Stimulated activated naive CD8-positive, alpha-beta T cell treated with anti-CD3 and anti-CD28 coated beads, Interleukin-15, amount 100 ng/mL, for 72 hours (primary cell): ENCODE measurements at regions not wholly inside any gene's neighbourhood (a gene's known extent, or its start where the extent isn't known, plus 50 kb on each side); places are given as distances from the start of the nearest gene placed in this dataset.
A peak's percentile ranks its signal among the peaks of the same experiment; 100 is the strongest.
"Not testable (repeated sequence)": the region's sequence is repeated elsewhere in the genome, so short reads cannot be mapped to it uniquely, and the experiment has no call there.

Experiments
- ATAC-seq: fragments of 150-1000 bp; cut with Tn5 transposase; 2 replicates; pipeline ENCODE4 v1.10.0; 2021; ENCODE audit warnings: mild to moderate bottlenecking, moderate library complexity
- DNase-seq, 2 donors: peaks; one replicate each; pipeline ENCODE4 v3.0.0; 2021 to 2022
- H3K27ac Mint-ChIP-seq, 2 donors: one replicate each; pipeline ENCODE4 v1.8.0; 2022; ENCODE audit warnings: mild to moderate bottlenecking in 2 of 2, mixed read lengths in 2 of 2, moderate library complexity in 2 of 2
- H3K27me3 Mint-ChIP-seq: one replicate; pipeline ENCODE4 v1.8.0; 2022; ENCODE audit warnings: mixed read lengths
- H3K4me1 Mint-ChIP-seq: one replicate; pipeline ENCODE4 v1.8.0; 2022; ENCODE audit warnings: mild to moderate bottlenecking, mixed read lengths
- H3K4me3 Mint-ChIP-seq, 2 donors: one replicate each; pipeline ENCODE4 v1.8.0; 2022; ENCODE audit warnings: mild to moderate bottlenecking in 2 of 2, mixed read lengths in 2 of 2, moderate library complexity in 1 of 2
- H3K9me3 Mint-ChIP-seq, 2 donors: one replicate each; pipeline ENCODE4 v1.8.0; 2022; ENCODE audit warnings: mixed read lengths in 2 of 2

DNA sequence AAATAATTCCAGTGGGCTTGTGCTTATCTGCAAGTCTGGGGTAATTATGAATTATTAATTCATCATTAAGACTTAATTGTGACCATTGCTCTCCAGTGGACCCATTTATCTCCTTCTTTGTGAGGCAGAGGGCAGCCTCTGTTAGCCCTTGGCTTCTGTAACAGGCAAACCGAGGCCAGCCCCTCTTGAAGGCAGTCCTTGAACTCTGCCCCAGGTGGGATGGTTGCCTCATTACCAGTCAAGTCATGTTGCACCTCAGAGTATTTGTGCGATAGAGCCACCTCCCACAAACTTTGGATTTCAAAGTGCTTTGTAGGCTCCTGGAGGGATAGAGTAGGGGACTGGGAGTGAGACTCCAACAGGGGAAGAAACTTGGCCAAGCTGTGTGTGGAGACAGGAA lies 468.0 kb upstream of the ZNG1F start:
- H3K27me3 Mint-ChIP-seq: peaks cover 14% of the 10 kb centered on the region
- H3K9me3 Mint-ChIP-seq, ATAC-seq, DNase-seq, H3K4me3 Mint-ChIP-seq: not testable (repeated sequence)
- H3K4me1 Mint-ChIP-seq: peaks cover 21% of the 10 kb centered on the region
- peak overlapping the region in 1 of 2 donors; percentile 14 for H3K27ac Mint-ChIP-seq

DNA sequence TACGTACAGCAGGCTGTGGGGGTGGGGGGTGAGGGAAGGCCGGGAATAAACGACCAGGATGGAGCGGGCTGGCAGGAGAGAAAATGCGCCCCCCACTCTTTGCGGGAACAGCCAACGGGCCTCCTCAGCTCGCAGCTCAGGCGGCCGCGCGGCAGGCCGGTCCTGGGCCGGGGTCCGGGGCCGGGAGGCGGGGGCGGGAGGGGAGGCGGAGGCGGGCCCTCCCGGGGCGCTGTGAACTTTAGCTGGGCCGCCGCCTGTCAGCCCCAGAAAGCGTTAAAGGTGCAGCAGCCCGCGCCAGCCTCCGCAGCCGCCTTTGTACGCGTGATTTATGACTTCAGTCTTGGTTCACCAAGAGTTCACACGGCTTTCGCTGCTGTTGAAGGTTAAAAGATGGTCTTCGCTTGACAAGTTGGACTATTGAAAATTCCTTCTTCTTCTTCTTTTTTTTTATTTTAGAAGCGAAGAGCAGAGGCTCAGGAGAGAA lies 466.0 kb upstream of the ZNG1F start:
- peaks cover 14% of the 10 kb centered on the region for H3K27me3 Mint-ChIP-seq
- H3K4me3 Mint-ChIP-seq: peak overlapping the region in 1 of 2 donors; percentile 54

DNA sequence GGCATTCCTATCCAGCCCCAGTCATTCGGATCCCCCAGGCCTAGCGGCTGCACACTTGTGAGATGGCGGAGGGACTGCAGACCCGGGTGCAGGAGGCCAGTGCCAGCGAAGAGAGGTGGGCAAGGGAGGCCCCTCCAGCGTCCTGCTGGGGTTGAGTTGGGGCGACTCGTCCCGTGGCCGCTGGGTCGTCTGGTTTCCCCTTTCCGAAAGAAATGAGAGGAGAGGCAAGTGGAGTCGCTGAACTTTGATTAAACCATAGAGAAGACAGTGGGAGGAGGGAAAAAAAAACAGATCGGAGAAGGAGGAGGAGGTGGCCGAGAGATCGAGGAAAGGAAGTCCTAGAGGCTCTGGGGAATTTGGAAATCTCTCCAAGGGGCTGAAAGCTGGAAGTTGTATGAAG lies 465.2 kb upstream of the ZNG1F start:
- Mint-ChIP-seq H3K4me3 (peak overlapping the region in 1 of 2 donors; percentile 81), H3K4me1 (peaks cover 21% of the 10 kb centered on the region), H3K27ac (peak overlapping the region in 1 of 2 donors; percentile 1), H3K27me3 (peaks cover 14% of the 10 kb centered on the region)
- ATAC-seq, DNase-seq, H3K9me3 Mint-ChIP-seq: not testable (repeated sequence)

More for the DNA sequence above, 466.0 kb upstream of the ZNG1F start:
- ATAC-seq, H3K9me3 Mint-ChIP-seq, DNase-seq, H3K27ac Mint-ChIP-seq: not testable (repeated sequence)
- peaks cover 21% of the 10 kb centered on the region for H3K4me1 Mint-ChIP-seq

DNA sequence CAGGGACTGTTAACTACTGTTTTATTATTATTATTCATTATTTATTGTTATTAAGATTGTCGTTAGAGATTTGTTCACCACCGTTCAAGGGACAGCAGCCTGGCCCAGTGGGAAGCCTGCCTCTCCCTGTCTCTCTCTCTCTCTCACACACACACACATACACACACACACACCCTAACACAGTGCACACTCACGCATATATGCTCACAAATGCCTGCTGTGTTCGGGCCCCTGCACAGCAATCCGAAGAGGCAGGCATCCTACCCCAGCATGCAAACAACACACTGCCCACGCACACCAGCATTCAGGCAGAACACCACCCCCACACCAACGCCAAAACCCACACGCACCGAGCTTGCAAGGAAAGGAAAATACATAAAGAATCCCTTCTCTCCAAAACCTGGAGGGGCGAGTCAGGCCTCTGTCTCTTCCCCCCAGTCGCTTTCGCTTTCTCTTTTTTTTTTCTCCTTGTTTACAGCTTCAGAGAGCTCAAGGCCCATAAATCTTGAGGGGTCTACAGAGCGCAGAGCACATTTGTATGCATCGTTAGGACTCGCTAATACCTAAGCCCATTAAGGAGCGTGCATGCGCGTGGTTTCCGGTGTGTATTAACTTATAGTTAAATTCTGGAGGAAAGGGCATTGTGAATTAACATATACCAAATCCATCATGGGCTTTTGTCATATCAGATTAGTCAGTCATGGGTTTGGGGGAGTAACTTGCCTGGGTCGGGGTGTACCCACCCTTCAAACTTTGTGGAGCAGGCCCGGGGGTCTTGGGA lies 464.6 kb upstream of the ZNG1F start:
- peaks cover 21% of the 10 kb centered on the region for H3K4me1 Mint-ChIP-seq
- not testable (repeated sequence) for DNase-seq, ATAC-seq, H3K9me3 Mint-ChIP-seq
- H3K27me3 Mint-ChIP-seq: peaks cover 13% of the 10 kb centered on the region
- peak overlapping the region in 1 of 2 donors; percentile 28 for H3K27ac Mint-ChIP-seq
- H3K4me3 Mint-ChIP-seq: peak overlapping the region; percentile 37 to 81

DNA sequence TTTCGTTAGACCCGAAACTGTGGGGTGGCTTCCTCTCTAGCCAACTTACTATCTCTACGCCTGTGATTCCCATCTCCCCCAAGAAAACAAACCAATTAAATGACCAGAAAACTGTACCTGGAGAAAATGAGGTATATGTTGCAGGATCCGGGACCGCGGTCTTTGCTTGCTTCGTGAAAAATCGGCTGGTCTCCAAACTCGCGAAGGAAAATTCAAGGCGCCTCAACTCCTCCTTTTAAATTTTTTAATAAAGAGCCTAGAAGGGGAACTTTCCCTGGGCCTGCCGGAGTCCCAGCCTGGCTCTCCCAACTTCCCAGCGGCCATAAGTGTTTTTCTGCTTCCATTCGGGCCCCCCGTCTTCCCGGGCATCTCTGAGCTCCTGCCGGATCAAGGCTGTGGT lies 463.7 kb upstream of the ZNG1F start:
- H3K4me1 Mint-ChIP-seq: peaks cover 27% of the 10 kb centered on the region
- DNase-seq, H3K4me3 Mint-ChIP-seq, H3K27me3 Mint-ChIP-seq, H3K27ac Mint-ChIP-seq, ATAC-seq, H3K9me3 Mint-ChIP-seq: not testable (repeated sequence)

DNA sequence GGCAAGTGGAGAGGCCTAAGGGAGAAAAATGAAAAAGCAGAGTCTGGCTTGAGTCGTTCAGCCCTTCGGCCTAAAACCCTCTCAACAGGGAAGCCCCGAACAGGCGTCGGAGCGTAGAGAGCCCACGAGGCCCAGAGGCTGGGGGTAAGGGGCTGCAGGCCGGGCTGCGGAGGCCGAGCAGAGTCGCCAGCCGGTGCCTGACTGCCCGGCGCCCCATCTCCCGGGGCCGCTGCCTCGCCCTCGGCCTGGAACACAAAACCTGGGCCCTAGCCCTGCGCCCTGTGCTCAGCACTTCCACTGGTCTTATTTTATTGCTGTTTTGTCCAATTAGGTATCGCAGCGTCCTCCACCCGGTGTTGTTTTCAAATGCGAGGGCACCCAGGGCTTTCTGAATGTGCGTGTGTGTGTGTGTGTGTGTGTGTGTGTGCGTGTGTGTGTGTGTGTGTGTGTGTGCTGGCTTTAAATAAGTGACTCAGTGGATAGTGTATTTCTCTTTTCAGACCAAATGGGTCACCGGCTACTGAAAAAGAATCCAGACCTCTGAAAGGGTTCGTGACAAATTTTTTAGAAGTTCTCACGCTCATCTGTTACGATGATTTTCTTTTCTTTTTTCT lies 463.1 kb upstream of the ZNG1F start:
- H3K4me3 Mint-ChIP-seq, H3K9me3 Mint-ChIP-seq, ATAC-seq, DNase-seq, H3K27ac Mint-ChIP-seq, H3K27me3 Mint-ChIP-seq: not testable (repeated sequence)
- peaks cover 29% of the 10 kb centered on the region for H3K4me1 Mint-ChIP-seq

DNA sequence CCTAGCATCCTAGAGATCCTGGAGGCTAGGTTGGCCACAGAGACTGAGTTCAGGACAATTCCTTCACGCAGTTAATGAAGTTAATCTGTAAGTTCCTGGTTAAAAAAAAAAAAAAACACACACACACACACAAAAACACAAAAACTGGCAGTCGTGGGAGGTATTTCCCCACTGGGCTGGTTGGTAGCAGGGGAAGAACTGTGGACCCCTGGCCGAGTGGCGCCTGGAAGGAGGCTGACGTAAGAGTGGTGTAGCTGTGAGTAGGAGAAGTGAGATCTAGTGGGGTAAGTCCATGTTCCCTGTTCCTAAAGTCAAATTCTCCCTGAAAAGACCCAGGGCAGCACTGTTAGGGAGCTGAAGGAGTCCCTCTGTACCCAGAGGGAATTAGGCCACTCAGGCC lies 461.0 kb upstream of the ZNG1F start:
- H3K27me3 Mint-ChIP-seq, H3K4me3 Mint-ChIP-seq, ATAC-seq, H3K9me3 Mint-ChIP-seq, DNase-seq, H3K27ac Mint-ChIP-seq: not testable (repeated sequence)
- H3K4me1 Mint-ChIP-seq: peaks cover 24% of the 10 kb centered on the region

DNA sequence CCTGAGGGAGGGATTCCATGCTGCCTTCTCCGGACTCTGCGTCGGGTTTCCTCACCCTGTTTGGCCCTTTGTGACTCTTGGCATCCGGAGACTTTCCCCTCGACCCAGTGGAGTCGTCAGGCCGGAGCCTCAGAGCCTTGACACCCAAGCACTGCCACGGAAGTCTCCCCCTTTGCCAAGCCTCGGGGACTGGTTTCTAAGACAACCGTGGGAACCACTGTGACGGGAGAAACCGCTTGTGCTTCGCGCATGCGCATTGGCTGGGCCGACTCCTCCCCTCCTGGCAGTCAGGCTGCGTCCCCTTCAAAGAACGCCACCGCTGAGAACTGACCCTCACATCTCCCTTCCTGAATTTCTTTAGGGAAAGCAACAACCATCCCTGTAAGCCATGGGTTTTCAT lies 459.4 kb upstream of the ZNG1F start:
- DNase-seq: peak; percentile 24 to 50
- not testable (repeated sequence) for H3K27ac Mint-ChIP-seq, H3K27me3 Mint-ChIP-seq, ATAC-seq, H3K9me3 Mint-ChIP-seq
- peaks cover 21% of the 10 kb centered on the region for H3K4me1 Mint-ChIP-seq
- H3K4me3 Mint-ChIP-seq: peak overlapping the region in 1 of 2 donors; percentile 44

DNA sequence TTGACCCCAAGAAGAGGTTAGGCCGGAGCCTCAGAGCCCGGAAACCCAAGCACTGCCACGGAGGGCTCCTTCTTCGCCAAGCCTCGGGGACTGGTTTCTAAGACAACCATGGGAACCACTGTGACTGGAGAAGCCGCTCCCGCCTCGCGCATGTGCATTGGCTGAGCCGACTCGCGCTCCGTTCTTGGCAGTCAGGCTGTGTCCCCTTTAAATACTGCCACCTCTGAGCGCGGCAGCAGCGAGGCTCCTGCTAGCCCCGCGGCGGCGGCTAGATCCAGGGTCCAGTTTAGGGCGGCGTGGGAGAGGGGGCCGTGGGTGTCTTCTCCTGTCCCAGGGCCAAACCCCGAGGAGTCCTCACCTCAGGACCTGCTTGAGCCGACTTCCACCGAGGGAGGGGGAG lies 457.1 kb upstream of the ZNG1F start:
- H3K9me3 Mint-ChIP-seq, H3K4me3 Mint-ChIP-seq, DNase-seq, H3K27me3 Mint-ChIP-seq, ATAC-seq, H3K27ac Mint-ChIP-seq: not testable (repeated sequence)
- H3K4me1 Mint-ChIP-seq: peaks cover 18% of the 10 kb centered on the region

DNA sequence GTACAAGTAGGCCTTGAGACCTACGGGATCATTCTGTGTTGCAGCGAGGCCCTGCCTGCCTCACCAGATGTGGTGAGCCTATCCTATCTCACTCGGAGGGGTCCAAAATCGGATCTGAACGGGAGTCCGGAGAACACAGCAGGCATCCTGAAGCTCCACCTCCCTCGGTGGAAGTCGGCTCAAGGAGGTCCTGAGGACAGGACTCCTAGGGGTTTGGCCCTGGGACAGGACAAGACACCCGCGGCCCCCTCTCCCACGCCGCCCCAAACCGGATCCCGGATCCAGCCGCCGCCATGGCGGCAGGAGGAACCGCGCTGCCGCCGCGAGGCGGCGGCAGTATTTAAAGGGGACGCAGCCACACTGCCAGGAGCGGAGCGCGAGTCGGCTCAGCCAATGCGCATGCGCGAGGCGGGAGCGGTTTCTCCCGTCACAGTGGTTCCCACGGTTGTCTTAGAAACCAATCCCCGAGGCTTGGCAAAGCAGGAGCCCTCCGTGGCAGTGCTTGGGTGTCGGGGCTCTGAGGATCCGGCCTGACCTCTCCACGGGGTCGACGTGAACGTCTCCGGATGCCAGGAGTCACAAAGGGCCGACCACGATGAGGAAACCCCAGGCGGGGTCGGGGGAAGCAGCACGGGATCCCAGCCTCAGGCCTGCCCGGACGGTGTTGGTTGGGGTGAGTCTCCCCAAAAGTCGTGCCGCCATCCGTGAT lies 454.6 kb upstream of the ZNG1F start:
- Mint-ChIP-seq H3K4me3 (peak overlapping the region; percentile 29 to 67), H3K4me1 (peaks cover 18% of the 10 kb centered on the region), H3K27ac (peak overlapping the region in 1 of 2 donors; percentile 15)
- not testable (repeated sequence) for H3K27me3 Mint-ChIP-seq, H3K9me3 Mint-ChIP-seq, ATAC-seq
- DNase-seq: peak in 1 of 2 donors; percentile 74

DNA sequence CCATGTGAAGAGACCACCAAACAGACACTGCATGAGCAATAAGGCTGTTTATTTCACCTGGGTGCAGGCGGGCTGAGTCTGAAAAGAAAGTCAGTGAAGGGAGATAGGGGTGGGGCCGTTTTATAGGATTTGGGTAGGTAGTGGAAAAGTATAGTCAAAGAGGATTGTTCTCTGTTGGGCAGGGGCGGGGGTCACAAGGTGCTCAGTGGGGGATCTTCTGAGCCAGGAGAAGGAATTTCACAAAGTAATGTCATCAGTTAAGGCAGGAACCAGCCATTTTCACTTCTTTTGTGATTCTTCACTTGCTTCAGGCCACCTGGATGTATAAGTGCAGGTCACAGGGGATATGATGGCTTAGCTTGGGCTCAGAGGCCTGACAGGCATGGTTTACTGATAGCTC lies 444.6 kb upstream of the ZNG1F start:
- H3K4me3 Mint-ChIP-seq, ATAC-seq, H3K9me3 Mint-ChIP-seq, H3K27me3 Mint-ChIP-seq, H3K4me1 Mint-ChIP-seq, H3K27ac Mint-ChIP-seq, DNase-seq: not testable (repeated sequence)

DNA sequence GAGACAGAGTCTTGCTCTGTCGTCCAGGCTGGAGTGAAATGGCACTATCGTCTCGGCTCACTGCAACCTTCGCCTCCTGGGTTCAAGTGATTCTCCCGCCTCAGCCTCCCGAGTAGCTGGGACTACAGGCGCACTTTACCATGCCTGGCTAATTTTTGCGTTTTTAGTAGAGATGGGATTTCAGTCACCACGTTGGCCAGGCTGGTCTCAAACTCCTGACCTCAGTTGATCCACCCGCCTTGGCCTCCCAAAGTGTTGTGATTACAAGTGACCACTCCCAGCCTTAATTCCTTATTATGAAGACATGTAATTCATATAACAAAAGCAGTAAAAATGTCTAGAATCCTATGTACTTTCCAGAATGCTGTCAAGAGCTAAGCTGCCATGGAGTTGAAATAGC lies 434.5 kb upstream of the ZNG1F start:
- H3K27ac Mint-ChIP-seq, H3K4me1 Mint-ChIP-seq, H3K27me3 Mint-ChIP-seq, H3K4me3 Mint-ChIP-seq, H3K9me3 Mint-ChIP-seq, DNase-seq, ATAC-seq: not testable (repeated sequence)

DNA sequence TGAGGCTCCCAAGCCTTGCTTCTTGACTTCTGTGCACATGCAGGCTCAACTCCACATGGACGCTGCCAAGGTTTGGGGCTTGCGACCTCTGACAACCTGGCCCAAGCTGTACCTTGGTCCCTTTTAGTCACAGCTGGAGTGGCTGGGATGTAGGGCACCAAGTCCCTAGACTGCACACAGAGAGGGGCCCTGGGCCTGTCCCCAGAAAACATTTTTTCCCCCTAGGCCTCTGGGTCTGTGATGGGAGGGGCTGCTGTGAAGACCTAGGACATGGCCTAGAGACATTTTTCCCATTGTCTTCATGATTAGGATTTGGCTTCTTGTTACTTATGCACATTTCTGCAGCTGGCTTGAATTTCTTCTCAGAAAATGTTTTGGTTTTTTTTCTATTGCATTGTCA lies 430.1 kb upstream of the ZNG1F start:
- not testable (repeated sequence) for H3K9me3 Mint-ChIP-seq, ATAC-seq, H3K4me1 Mint-ChIP-seq, H3K27ac Mint-ChIP-seq, H3K4me3 Mint-ChIP-seq, H3K27me3 Mint-ChIP-seq, DNase-seq

DNA sequence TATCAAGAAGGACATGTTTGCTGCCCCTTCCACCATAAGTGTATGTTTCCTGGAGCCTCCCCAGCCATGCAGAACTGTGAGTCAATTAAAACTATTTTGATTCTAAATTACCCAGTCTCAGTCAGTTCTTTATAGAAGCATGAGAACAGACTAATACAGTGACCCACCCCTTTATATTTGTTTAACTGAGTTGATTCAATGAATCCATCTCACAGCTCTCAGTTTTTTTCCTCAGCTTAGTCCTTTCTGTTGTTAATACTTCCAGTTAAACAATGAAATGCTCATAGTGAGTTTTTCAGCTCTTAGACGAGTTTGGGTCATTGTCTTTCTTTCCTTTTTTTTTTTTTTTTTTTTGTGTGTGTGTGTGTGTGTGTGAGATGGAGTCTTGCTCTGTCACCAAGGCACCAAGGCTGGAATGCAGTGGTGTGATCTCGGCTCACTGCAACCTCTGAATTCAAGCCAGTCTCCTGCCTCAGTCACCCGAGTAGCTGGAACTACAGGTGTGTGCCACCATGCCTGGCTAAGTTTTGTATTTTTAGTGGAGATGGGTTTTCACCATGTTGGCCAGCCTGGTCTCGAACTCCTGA lies 417.9 kb upstream of the ZNG1F start:
- not testable (repeated sequence) for H3K27ac Mint-ChIP-seq, ATAC-seq, H3K4me1 Mint-ChIP-seq, H3K9me3 Mint-ChIP-seq, H3K4me3 Mint-ChIP-seq, H3K27me3 Mint-ChIP-seq, DNase-seq

DNA sequence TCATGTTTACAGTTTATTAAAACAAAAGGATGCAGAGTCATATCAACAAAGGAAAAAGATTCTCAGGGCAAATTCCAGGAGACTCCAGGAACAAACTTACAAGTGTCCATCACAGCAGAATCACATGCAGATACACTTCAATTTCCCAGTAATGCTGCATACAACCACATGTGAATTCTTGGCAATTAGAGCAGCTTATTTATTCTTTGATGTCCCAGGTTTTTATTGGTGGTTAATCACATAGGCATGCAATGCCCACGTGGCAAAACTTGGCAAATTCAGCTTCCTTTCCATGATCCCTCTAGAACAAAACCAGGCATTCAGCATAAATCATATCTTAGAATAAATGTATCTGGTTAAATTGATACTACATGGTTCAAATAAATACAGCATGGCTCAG lies 376.5 kb upstream of the ZNG1F start:
- not testable (repeated sequence) for DNase-seq, H3K4me3 Mint-ChIP-seq, H3K4me1 Mint-ChIP-seq, H3K9me3 Mint-ChIP-seq, ATAC-seq, H3K27me3 Mint-ChIP-seq, H3K27ac Mint-ChIP-seq
